HCT116 (cell line): ENCODE measurements at regions not wholly inside any gene's neighbourhood (a gene's known extent, or its start where the extent isn't known, plus 50 kb on each side); places are given as distances from the start of the nearest gene placed in this dataset.
A peak's percentile ranks its signal among the peaks of the same experiment; 100 is the strongest.

ENCODE experiments used
- ATAC-seq: fragments of 200-7000 bp; cut with Tn5 transposase; 2 replicates; pipeline ENCODE4 v1.9.1; 2020; ENCODE audit warnings: mild to moderate bottlenecking, moderate library complexity
- BruUV-seq: library from RNA; stranded (reverse); fragments of 400-500 nt; replicated peaks from 2 replicates; lab custom pipeline; 2021; lab: Mats Ljungman, UMichigan
- CTCF ChIA-PET: fragments of 300-600 bp; sonication (Branson Sonifier 250); formaldehyde crosslinking; loops from one replicate; lab custom pipeline; 2021; ENCODE audit warnings: antibody characterized with exemption; lab: Charles Lee
- POLR2A ChIA-PET: fragments of 300-600, 350-600 bp; sonication (Branson Sonifier 250); formaldehyde crosslinking; loops from one replicate; lab custom pipeline; 2021; ENCODE audit warnings: antibody characterized with exemption; lab: Charles Lee
- RAD21 ChIA-PET, 2 experiments: fragments of 300-600 bp; sonication (Branson Sonifier 250); formaldehyde crosslinking; loops; one replicate each; lab custom pipeline; 2023; ENCODE audit warnings: low total read pairs in 2 of 2; ENCODE audit not compliant: uncharacterized antibody in 2 of 2, unreplicated experiment in 2 of 2, low non-redundant PET in 1 of 2; lab: Charles Lee
- DNase-seq: peaks from one replicate; pipeline ENCODE4 v3.0.0-alpha.2; 2010; ENCODE audit warnings: low read depth, low spot score
- H2AFZ ChIP-seq: fragments of 200-600 bp; shearing (Covaris generic), sonication (generic); 2 replicates; pipeline ENCODE4 v1.6.1; 2017; ENCODE audit warnings: low read depth, mixed run types, mixed read lengths, antibody characterized with exemption, low read length; ENCODE audit not compliant: poor library complexity, severe bottlenecking
- H3K27ac ChIP-seq: 2 replicates; pipeline ENCODE4 v1.5.1; 2012; ENCODE audit warnings: low read depth, low read length
- H3K27me3 ChIP-seq: fragments of 200-600 bp; sonication (generic); 2 replicates; pipeline ENCODE4 v1.6.1; 2016; ENCODE audit warnings: mixed run types, low read length, mixed read lengths; ENCODE audit not compliant: insufficient read depth
- H3K36me3 ChIP-seq, 2 experiments: fragments of 200-500 bp in 1 of 2; fragments of 200-600 bp in 1 of 2; sonication (Bioruptor generic) in 1 of 2; sonication (generic) in 1 of 2; 2 replicates each; pipeline versions ENCODE4 v1.5.1 to v1.6.1; 2014 to 2016; ENCODE audit warnings: low read length in 2 of 2, inconsistent platforms in 1 of 2, mixed read lengths in 1 of 2, mixed run types in 1 of 2; ENCODE audit not compliant: insufficient read depth in 2 of 2, control insufficient read depth in 1 of 2
- H3K4me1 ChIP-seq, 2 experiments: fragments of 200-600 bp in 1 of 2; sonication (generic) in 1 of 2; 2 replicates each; pipeline versions ENCODE4 v1.5.1 to v1.6.1; 2012 to 2017; ENCODE audit warnings: low read length in 2 of 2, inconsistent platforms in 1 of 2, mild to moderate bottlenecking in 1 of 2, mixed read lengths in 1 of 2, mixed run types in 1 of 2, moderate library complexity in 1 of 2; ENCODE audit not compliant: insufficient read depth in 2 of 2, control insufficient read depth in 1 of 2
- H3K4me2 ChIP-seq: fragments of 200-600 bp; sonication (generic); 2 replicates; pipeline ENCODE4 v1.6.1; 2017; ENCODE audit warnings: mixed run types, low read length, mixed read lengths
- H3K4me3 ChIP-seq, 2 experiments: fragments of 200-600 bp in 1 of 2; sonication (generic) in 1 of 2; replicated peaks in 1 of 2; 2 replicates each; pipeline ENCODE4 v1.5.1; 2011 to 2016; ENCODE audit warnings: low read length in 2 of 2, control low read depth in 1 of 2, low read depth in 1 of 2, mild to moderate bottlenecking in 1 of 2, mixed read lengths in 1 of 2, mixed run types in 1 of 2
- H3K79me2 ChIP-seq: fragments of 200-600 bp; sonication (generic); 2 replicates; pipeline ENCODE4 v1.6.1; 2017; ENCODE audit warnings: mild to moderate bottlenecking, mixed run types, low read length, moderate library complexity, mixed read lengths; ENCODE audit not compliant: insufficient read depth
- H3K9ac ChIP-seq: fragments of 200-600 bp; sonication (generic); 2 replicates; pipeline ENCODE4 v1.6.1; 2016; ENCODE audit warnings: low read length, mixed read lengths
- H3K9me2 ChIP-seq: fragments of 200-600 bp; sonication (generic), shearing (Covaris generic); 2 replicates; pipeline ENCODE4 v1.6.1; 2017; ENCODE audit warnings: mixed run types, mild to moderate bottlenecking, moderate library complexity; ENCODE audit not compliant: insufficient read depth
- H3K9me3 ChIP-seq, 2 experiments: fragments of 200-500 bp in 1 of 2; fragments of 200-600 bp in 1 of 2; sonication (Bioruptor generic) in 1 of 2; sonication (generic) in 1 of 2; 2 replicates each; pipeline ENCODE4 v1.6.1; 2014 to 2017; ENCODE audit warnings: low read length in 2 of 2, mixed read lengths in 2 of 2, inconsistent platforms in 1 of 2, low read depth in 1 of 2, mild to moderate bottlenecking in 1 of 2, mixed run types in 1 of 2, moderate library complexity in 1 of 2; ENCODE audit not compliant: control insufficient read depth in 1 of 2, insufficient read depth in 1 of 2
- H4K20me1 ChIP-seq: fragments of 200-600 bp; sonication (generic), shearing (Covaris generic); 2 replicates; pipeline ENCODE4 v1.6.1; 2017; ENCODE audit warnings: mixed run types, mild to moderate bottlenecking, moderate library complexity; ENCODE audit not compliant: insufficient read depth
- CBX3 ChIP-seq: IDR thresholded peaks from 2 replicates; pipeline ENCODE4 v1.6.1; 2012; ENCODE audit warnings: low read depth
- EGR1 ChIP-seq: IDR thresholded peaks from 2 replicates; pipeline ENCODE4 v1.6.1; 2012; ENCODE audit warnings: low read depth
- EZH2 ChIP-seq: fragments of 200-600 bp; sonication (generic); IDR thresholded peaks from 2 replicates; pipeline ENCODE4 v1.6.1; 2017; ENCODE audit warnings: antibody characterized with exemption, mixed run types
- SP1 ChIP-seq: IDR thresholded peaks from 2 replicates; pipeline ENCODE4 v1.6.1; 2012; ENCODE audit warnings: low read depth
- SRF ChIP-seq: IDR thresholded peaks from 2 replicates; pipeline ENCODE4 v1.6.1; 2012; ENCODE audit warnings: low read depth
- YY1 ChIP-seq: IDR thresholded peaks from 2 replicates; pipeline ENCODE4 v1.6.1; 2011; ENCODE audit warnings: low read length, low read depth, moderate library complexity, mild to moderate bottlenecking; ENCODE audit not compliant: insufficient replicate concordance; ENCODE audit errors: extremely low read depth
- intact Hi-C: fragments of 100-400 bp; cut with micrococcal nuclease; formaldehyde crosslinking; loops from 2 replicates; pipeline ENCODE4 v1.10.0; 2022
- TF ChIP-seq, protein P1 (sequence below), 3 experiments: fragments of 200-600 bp in 1 of 3; sonication (generic) in 1 of 3; IDR thresholded peaks in 2 of 3; conservative IDR thresholded peaks in 1 of 3; 2 replicates each; pipeline ENCODE4 v1.5.1; 2012 to 2017; ENCODE audit warnings: low read depth in 2 of 3, low read length in 2 of 3, antibody characterized with exemption in 1 of 3, borderline replicate concordance in 1 of 3, control low read depth in 1 of 3, mild to moderate bottlenecking in 1 of 3, mixed read lengths in 1 of 3, mixed run types in 1 of 3, moderate library complexity in 1 of 3; ENCODE audit not compliant: insufficient read depth in 1 of 3
- TF ChIP-seq, protein P2 (sequence below): IDR thresholded peaks from 2 replicates; pipeline ENCODE4 v1.6.1; 2012; ENCODE audit warnings: low read depth

DNA sequence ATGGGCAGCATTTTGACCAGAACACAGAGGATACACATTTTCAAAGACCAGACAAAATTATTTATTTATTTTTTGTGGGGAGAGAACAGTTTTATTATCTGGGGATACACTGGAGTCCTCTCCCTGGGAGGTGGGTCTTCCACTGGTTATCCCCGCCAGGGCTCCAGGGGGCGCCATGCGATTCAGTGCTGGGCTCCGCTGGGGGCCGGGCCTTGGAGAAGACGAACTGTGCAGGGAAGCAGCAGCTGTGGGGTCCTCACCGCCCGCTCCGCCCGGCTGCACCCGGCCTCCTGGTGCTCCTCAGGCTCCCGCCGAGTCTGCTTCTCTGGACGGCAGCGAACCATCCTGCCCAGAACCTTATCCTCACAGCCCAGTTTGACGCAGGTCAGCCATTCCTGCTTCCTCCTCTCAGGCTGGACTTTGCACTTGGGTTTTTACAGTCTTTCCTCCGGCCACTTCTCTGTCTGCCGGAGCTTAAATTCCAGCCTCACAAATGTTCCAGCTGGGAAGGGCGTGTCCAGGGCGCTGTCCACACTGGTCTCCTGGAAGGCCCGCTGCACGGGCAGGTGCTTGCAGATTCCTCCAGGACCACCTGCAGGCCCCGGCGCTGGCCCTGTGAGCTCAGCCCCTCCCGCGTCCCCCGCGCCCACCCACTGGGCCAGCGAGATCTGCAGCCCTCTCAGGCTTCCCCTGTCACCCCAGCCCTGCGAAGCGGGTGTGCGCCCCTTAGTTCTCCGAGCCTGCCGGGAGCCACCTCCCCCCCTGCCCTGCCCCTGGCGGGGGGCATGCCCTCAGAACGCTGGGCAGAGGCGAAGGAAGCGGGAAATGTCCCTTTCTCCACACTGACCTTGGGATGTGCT is 1830.0 kb upstream of the DEFB115 start:
- RAD21 ChIA-PET = no interaction called here
- intact Hi-C loops = no loop called here
- Histone ChIP-seq H3K9me3 (no peaks in the 10 kb centered on the region), H3K79me2 (no peaks in the 10 kb centered on the region), H3K27ac (no peak overlapping the region), H3K9me2 (no peaks in the 10 kb centered on the region), H4K20me1 (no peaks in the 10 kb centered on the region), H3K4me3 (no peak overlapping the region), H3K36me3 (no peaks in the 10 kb centered on the region), H3K4me2 (no peak overlapping the region), H3K9ac (no peak overlapping the region), H2AFZ (no peak overlapping the region), H3K4me1 (no peaks in the 10 kb centered on the region), H3K27me3 (no peaks in the 10 kb centered on the region; the same call in 1 of the 2 replicates)
- BruUV-seq = no TSS peak
- no peak for ATAC-seq
- POLR2A ChIA-PET = no interaction called here
- CTCF ChIA-PET = no interaction called here
- no peak for DNase-seq
- TF ChIP-seq EGR1 (no peak), YY1 (no peak)
- TF ChIP-seq, protein P1, sequence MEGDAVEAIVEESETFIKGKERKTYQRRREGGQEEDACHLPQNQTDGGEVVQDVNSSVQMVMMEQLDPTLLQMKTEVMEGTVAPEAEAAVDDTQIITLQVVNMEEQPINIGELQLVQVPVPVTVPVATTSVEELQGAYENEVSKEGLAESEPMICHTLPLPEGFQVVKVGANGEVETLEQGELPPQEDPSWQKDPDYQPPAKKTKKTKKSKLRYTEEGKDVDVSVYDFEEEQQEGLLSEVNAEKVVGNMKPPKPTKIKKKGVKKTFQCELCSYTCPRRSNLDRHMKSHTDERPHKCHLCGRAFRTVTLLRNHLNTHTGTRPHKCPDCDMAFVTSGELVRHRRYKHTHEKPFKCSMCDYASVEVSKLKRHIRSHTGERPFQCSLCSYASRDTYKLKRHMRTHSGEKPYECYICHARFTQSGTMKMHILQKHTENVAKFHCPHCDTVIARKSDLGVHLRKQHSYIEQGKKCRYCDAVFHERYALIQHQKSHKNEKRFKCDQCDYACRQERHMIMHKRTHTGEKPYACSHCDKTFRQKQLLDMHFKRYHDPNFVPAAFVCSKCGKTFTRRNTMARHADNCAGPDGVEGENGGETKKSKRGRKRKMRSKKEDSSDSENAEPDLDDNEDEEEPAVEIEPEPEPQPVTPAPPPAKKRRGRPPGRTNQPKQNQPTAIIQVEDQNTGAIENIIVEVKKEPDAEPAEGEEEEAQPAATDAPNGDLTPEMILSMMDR (IDR thresholded peaks at IDR 0.05 in 2 of 3, conservative IDR thresholded peaks at IDR 0.05 in 1 of 3; ENCODE audit: borderline replicate concordance in 1 of 3, insufficient read depth in 1 of 3, low read depth in 2 of 3, low read length in 2 of 3) = peak in 2 of 3 experiments; percentile 32 to 41; a peak in 2 of 6 replicates
- TF ChIP-seq, all 23 proteins: peak for 1

DNA sequence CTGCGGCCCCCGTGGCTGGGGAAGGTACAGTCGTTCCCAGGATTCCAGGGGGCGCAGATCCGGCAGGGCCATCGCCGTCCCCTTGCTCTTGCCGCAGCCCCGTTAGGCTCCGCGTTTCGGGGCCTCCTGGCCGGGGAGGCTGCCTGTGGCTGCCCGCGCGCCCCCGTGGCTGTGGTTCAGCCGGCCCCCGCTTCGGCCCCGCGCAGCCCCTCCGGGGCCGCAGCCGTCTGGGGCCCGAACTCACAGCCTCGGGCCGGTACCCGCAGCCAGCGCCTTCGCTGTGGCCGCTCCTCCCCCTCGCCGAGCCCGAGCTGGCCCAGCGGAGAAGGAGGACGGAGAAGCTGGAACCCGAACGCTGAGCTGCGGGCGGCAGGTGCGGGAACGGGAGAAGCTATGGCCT is 1826.9 kb upstream of the DEFB115 start:
- Histone ChIP-seq H3K27me3 (no peaks in the 10 kb centered on the region), H2AFZ (no peak overlapping the region), H3K4me1 (no peaks in the 10 kb centered on the region), H3K36me3 (no peaks in the 10 kb centered on the region), H3K4me2 (no peak overlapping the region)
- ChIA-PET RAD21 (no interaction called here), POLR2A (no interaction called here), CTCF (no interaction called here)
- TF ChIP-seq, protein P2, sequence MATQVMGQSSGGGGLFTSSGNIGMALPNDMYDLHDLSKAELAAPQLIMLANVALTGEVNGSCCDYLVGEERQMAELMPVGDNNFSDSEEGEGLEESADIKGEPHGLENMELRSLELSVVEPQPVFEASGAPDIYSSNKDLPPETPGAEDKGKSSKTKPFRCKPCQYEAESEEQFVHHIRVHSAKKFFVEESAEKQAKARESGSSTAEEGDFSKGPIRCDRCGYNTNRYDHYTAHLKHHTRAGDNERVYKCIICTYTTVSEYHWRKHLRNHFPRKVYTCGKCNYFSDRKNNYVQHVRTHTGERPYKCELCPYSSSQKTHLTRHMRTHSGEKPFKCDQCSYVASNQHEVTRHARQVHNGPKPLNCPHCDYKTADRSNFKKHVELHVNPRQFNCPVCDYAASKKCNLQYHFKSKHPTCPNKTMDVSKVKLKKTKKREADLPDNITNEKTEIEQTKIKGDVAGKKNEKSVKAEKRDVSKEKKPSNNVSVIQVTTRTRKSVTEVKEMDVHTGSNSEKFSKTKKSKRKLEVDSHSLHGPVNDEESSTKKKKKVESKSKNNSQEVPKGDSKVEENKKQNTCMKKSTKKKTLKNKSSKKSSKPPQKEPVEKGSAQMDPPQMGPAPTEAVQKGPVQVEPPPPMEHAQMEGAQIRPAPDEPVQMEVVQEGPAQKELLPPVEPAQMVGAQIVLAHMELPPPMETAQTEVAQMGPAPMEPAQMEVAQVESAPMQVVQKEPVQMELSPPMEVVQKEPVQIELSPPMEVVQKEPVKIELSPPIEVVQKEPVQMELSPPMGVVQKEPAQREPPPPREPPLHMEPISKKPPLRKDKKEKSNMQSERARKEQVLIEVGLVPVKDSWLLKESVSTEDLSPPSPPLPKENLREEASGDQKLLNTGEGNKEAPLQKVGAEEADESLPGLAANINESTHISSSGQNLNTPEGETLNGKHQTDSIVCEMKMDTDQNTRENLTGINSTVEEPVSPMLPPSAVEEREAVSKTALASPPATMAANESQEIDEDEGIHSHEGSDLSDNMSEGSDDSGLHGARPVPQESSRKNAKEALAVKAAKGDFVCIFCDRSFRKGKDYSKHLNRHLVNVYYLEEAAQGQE = no peak
- TF ChIP-seq CBX3 = no peak
- TF ChIP-seq SRF = no peak
- TF ChIP-seq EZH2 = no peak
- TF ChIP-seq SP1 = no peak
- TF ChIP-seq, all 23 proteins: peak for 0
- no peak overlapping the region for H3K4me3 ChIP-seq
- H3K9me3 ChIP-seq = no peaks in the 10 kb centered on the region
- no peak overlapping the region for H3K27ac ChIP-seq
- H4K20me1 ChIP-seq = no peaks in the 10 kb centered on the region
- no peak for ATAC-seq
- H3K9ac ChIP-seq = no peak overlapping the region
- no TSS peak for BruUV-seq
- DNase-seq = no peak
- intact Hi-C loops = no loop called here
- H3K79me2 ChIP-seq = no peaks in the 10 kb centered on the region
- H3K9me2 ChIP-seq = no peaks in the 10 kb centered on the region
